ENCODE measurements at regions not wholly inside any gene's neighbourhood (a gene's known extent, or its start where the extent isn't known, plus 50 kb on each side); places are given as distances from the start of the nearest gene placed in this dataset.

DNA sequence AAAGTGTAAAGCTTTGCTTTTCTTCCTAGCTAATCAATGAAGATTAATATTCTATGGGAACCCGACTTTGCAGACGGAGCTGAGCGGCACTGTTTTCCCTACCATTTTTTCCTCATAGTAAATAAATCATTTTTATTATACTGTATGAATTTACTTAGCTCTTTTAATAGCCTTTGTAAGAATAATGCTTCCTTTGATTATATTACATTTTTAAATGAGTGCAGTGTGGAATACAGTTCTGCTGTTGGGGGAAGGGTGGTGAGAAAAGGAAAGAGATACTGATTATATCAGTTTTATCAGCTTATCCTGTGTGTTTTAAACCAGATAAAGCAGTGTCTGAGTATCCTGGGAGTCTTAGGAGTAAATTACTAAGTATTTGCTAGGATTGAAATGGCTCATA lies 221.4 kb upstream of the RBFOX1 start:
- no peak overlapping the region for H3K27ac ChIP-seq (ENCODE audit: extremely low read depth, low read depth, low read length)
- ChIA-PET POLR2A (no interaction called here), CTCF (no interaction called here)
- no peaks in the 10 kb centered on the region for H3K9me3 ChIP-seq (ENCODE audit: control insufficient read depth, insufficient read depth, low read depth, low read length)
- H3K36me3 ChIP-seq (ENCODE audit: control insufficient read depth in 2 of 2, insufficient read depth in 1 of 2, low read length in 2 of 2): no peaks in the 10 kb centered on the region
- H3K4me1 ChIP-seq (ENCODE audit: control insufficient read depth, insufficient read depth, low read length): no peaks in the 10 kb centered on the region
- TF ChIP-seq ZNF776 (tag by site-specific recombination; IDR thresholded peaks at IDR 0.05; ENCODE audit: borderline replicate concordance) (no peak), ZNF302 (tag by site-specific recombination; IDR thresholded peaks at IDR 0.05; ENCODE audit: low read depth) (no peak), RBAK (tag by site-specific recombination; IDR thresholded peaks at IDR 0.05) (no peak), ZNF670 (tag by site-specific recombination; IDR thresholded peaks at IDR 0.05; ENCODE audit: low read depth) (no peak), MYNN (tag by site-specific recombination; IDR thresholded peaks at IDR 0.05; ENCODE audit: borderline replicate concordance) (no peak), ZNF16 (tag by site-specific recombination; IDR thresholded peaks at IDR 0.05; ENCODE audit: low read depth) (no peak), BCL11A (tag by site-specific recombination; IDR thresholded peaks at IDR 0.05; ENCODE audit: low read depth) (no peak), SALL2 (tag by site-specific recombination; IDR thresholded peaks at IDR 0.05; ENCODE audit: borderline replicate concordance) (no peak), SETDB1 (IDR thresholded peaks at IDR 0.05; ENCODE audit: insufficient read length, low read length) (no peak), ZNF423 (tag by site-specific recombination; IDR thresholded peaks at IDR 0.05) (no peak), ZNF37A (tag by site-specific recombination; IDR thresholded peaks at IDR 0.05) (no peak)
- TF ChIP-seq, protein P1, sequence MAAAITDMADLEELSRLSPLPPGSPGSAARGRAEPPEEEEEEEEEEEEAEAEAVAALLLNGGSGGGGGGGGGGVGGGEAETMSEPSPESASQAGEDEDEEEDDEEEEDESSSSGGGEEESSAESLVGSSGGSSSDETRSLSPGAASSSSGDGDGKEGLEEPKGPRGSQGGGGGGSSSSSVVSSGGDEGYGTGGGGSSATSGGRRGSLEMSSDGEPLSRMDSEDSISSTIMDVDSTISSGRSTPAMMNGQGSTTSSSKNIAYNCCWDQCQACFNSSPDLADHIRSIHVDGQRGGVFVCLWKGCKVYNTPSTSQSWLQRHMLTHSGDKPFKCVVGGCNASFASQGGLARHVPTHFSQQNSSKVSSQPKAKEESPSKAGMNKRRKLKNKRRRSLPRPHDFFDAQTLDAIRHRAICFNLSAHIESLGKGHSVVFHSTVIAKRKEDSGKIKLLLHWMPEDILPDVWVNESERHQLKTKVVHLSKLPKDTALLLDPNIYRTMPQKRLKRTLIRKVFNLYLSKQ (tag by site-specific recombination; IDR thresholded peaks at IDR 0.05; ENCODE audit: borderline replicate concordance): no peak
- TF ChIP-seq, protein P2, sequence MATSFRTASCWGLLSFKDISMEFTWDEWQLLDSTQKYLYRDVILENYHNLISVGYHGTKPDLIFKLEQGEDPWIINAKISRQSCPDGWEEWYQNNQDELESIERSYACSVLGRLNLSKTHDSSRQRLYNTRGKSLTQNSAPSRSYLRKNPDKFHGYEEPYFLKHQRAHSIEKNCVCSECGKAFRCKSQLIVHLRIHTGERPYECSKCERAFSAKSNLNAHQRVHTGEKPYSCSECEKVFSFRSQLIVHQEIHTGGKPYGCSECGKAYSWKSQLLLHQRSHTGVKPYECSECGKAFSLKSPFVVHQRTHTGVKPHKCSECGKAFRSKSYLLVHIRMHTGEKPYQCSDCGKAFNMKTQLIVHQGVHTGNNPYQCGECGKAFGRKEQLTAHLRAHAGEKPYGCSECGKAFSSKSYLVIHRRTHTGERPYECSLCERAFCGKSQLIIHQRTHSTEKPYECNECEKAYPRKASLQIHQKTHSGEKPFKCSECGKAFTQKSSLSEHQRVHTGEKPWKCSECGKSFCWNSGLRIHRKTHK (tag by site-specific recombination; IDR thresholded peaks at IDR 0.05): no peak
- TF ChIP-seq, protein P3, sequence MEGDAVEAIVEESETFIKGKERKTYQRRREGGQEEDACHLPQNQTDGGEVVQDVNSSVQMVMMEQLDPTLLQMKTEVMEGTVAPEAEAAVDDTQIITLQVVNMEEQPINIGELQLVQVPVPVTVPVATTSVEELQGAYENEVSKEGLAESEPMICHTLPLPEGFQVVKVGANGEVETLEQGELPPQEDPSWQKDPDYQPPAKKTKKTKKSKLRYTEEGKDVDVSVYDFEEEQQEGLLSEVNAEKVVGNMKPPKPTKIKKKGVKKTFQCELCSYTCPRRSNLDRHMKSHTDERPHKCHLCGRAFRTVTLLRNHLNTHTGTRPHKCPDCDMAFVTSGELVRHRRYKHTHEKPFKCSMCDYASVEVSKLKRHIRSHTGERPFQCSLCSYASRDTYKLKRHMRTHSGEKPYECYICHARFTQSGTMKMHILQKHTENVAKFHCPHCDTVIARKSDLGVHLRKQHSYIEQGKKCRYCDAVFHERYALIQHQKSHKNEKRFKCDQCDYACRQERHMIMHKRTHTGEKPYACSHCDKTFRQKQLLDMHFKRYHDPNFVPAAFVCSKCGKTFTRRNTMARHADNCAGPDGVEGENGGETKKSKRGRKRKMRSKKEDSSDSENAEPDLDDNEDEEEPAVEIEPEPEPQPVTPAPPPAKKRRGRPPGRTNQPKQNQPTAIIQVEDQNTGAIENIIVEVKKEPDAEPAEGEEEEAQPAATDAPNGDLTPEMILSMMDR (tag by site-specific recombination; IDR thresholded peaks at IDR 0.05): no peak
- TF ChIP-seq, protein P4, sequence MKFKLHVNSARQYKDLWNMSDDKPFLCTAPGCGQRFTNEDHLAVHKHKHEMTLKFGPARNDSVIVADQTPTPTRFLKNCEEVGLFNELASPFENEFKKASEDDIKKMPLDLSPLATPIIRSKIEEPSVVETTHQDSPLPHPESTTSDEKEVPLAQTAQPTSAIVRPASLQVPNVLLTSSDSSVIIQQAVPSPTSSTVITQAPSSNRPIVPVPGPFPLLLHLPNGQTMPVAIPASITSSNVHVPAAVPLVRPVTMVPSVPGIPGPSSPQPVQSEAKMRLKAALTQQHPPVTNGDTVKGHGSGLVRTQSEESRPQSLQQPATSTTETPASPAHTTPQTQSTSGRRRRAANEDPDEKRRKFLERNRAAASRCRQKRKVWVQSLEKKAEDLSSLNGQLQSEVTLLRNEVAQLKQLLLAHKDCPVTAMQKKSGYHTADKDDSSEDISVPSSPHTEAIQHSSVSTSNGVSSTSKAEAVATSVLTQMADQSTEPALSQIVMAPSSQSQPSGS (tag by site-specific recombination; IDR thresholded peaks at IDR 0.05; ENCODE audit: low read depth): no peak
- TF ChIP-seq, protein P5, sequence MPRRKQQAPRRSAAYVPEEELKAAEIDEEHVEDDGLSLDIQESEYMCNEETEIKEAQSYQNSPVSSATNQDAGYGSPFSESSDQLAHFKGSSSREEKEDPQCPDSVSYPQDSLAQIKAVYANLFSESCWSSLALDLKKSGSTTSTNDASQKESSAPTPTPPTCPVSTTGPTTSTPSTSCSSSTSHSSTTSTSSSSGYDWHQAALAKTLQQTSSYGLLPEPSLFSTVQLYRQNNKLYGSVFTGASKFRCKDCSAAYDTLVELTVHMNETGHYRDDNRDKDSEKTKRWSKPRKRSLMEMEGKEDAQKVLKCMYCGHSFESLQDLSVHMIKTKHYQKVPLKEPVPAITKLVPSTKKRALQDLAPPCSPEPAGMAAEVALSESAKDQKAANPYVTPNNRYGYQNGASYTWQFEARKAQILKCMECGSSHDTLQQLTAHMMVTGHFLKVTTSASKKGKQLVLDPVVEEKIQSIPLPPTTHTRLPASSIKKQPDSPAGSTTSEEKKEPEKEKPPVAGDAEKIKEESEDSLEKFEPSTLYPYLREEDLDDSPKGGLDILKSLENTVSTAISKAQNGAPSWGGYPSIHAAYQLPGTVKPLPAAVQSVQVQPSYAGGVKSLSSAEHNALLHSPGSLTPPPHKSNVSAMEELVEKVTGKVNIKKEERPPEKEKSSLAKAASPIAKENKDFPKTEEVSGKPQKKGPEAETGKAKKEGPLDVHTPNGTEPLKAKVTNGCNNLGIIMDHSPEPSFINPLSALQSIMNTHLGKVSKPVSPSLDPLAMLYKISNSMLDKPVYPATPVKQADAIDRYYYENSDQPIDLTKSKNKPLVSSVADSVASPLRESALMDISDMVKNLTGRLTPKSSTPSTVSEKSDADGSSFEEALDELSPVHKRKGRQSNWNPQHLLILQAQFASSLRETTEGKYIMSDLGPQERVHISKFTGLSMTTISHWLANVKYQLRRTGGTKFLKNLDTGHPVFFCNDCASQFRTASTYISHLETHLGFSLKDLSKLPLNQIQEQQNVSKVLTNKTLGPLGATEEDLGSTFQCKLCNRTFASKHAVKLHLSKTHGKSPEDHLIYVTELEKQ (tag by site-specific recombination; IDR thresholded peaks at IDR 0.05; ENCODE audit: borderline replicate concordance): no peak
- TF ChIP-seq, protein P6, sequence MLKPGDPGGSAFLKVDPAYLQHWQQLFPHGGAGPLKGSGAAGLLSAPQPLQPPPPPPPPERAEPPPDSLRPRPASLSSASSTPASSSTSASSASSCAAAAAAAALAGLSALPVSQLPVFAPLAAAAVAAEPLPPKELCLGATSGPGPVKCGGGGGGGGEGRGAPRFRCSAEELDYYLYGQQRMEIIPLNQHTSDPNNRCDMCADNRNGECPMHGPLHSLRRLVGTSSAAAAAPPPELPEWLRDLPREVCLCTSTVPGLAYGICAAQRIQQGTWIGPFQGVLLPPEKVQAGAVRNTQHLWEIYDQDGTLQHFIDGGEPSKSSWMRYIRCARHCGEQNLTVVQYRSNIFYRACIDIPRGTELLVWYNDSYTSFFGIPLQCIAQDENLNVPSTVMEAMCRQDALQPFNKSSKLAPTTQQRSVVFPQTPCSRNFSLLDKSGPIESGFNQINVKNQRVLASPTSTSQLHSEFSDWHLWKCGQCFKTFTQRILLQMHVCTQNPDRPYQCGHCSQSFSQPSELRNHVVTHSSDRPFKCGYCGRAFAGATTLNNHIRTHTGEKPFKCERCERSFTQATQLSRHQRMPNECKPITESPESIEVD (tag by site-specific recombination; IDR thresholded peaks at IDR 0.05): no peak
- no peak overlapping the region for H3K4me3 ChIP-seq (ENCODE audit: low read depth, low read length)

All from HEK293 (cell line).